ENCODE measurements at regions not wholly inside any gene's neighbourhood (a gene's known extent, or its start where the extent isn't known, plus 50 kb on each side); places are given as distances from the start of the nearest gene placed in this dataset.

- no peak for DNase-seq
- Mint-ChIP-seq H3K36me3 (ENCODE audit: low read depth) (no peaks in the 10 kb centered on the region), H3K4me1 (peaks cover 5% of the 10 kb centered on the region)
Observed at GRCh38 chr14:98269533-98269932, 1002.5 kb downstream of the BCL11B start.

GRCh38 chr14:98270201-98270600 lies 1001.8 kb downstream of the BCL11B start:
- H3K27me3 Mint-ChIP-seq (ENCODE audit: insufficient read depth) = no peaks in the 10 kb centered on the region
- DNase-seq = no peak
- no peak overlapping the region for H3K27ac Mint-ChIP-seq
- TF ChIP-seq CTCF (conservative IDR thresholded peaks at IDR 0.05) = no peak
- H3K9me3 ChIP-seq (ENCODE audit: control insufficient read depth, low read length) = no peaks in the 10 kb centered on the region
- H3K4me1 ChIP-seq (ENCODE audit: control insufficient read depth, insufficient read depth, low read length) = no peaks in the 10 kb centered on the region
- H3K27ac ChIP-seq (ENCODE audit: low read depth, low read length) = no peak overlapping the region
- H3K27me3 ChIP-seq (ENCODE audit: control insufficient read depth, insufficient read depth, low read length, poor library complexity, severe bottlenecking) = no peaks in the 10 kb centered on the region
- H3K4me1 Mint-ChIP-seq = peaks cover 11% of the 10 kb centered on the region
- peaks cover 5% of the 10 kb centered on the region for H3K9me3 Mint-ChIP-seq
- no peak overlapping the region for H3K4me3 Mint-ChIP-seq
- H3K4me3 ChIP-seq (ENCODE audit: low read length) = no peak overlapping the region
- no peak overlapping the region for H3K9ac ChIP-seq (ENCODE audit: extremely low read depth, low read length, poor library complexity, severe bottlenecking)
- H3K36me3 ChIP-seq (ENCODE audit: control insufficient read depth, insufficient read depth, low read length) = no peaks in the 10 kb centered on the region
- no peaks in the 10 kb centered on the region for H3K36me3 Mint-ChIP-seq (ENCODE audit: low read depth)

More at GRCh38 chr14:98269533-98269932, 1002.5 kb downstream of the BCL11B start:
- Histone ChIP-seq H3K27ac (ENCODE audit: low read depth, low read length) (no peak overlapping the region), H3K4me1 (ENCODE audit: control insufficient read depth, insufficient read depth, low read length) (no peaks in the 10 kb centered on the region), H3K9ac (ENCODE audit: extremely low read depth, low read length, poor library complexity, severe bottlenecking) (no peak overlapping the region), H3K4me3 (ENCODE audit: low read length) (no peak overlapping the region), H3K27me3 (ENCODE audit: control insufficient read depth, insufficient read depth, low read length, poor library complexity, severe bottlenecking) (no peaks in the 10 kb centered on the region), H3K9me3 (ENCODE audit: control insufficient read depth, low read length) (no peaks in the 10 kb centered on the region), H3K36me3 (ENCODE audit: control insufficient read depth, insufficient read depth, low read length) (no peaks in the 10 kb centered on the region)
- H3K9me3 Mint-ChIP-seq = peaks cover 5% of the 10 kb centered on the region
- H3K27ac Mint-ChIP-seq = no peak overlapping the region
- H3K27me3 Mint-ChIP-seq (ENCODE audit: insufficient read depth) = no peaks in the 10 kb centered on the region
- H3K4me3 Mint-ChIP-seq = no peak overlapping the region
- TF ChIP-seq CTCF (conservative IDR thresholded peaks at IDR 0.05) = no peak

GRCh38 chr14:98274596-98274995 lies 997.4 kb downstream of the BCL11B start:
- Histone ChIP-seq H3K27ac (ENCODE audit: low read depth, low read length) (no peak overlapping the region), H3K36me3 (ENCODE audit: control insufficient read depth, insufficient read depth, low read length) (no peaks in the 10 kb centered on the region), H3K9me3 (ENCODE audit: control insufficient read depth, low read length) (no peaks in the 10 kb centered on the region), H3K4me1 (ENCODE audit: control insufficient read depth, insufficient read depth, low read length) (no peaks in the 10 kb centered on the region), H3K4me3 (ENCODE audit: low read length) (no peak overlapping the region), H3K9ac (ENCODE audit: extremely low read depth, low read length, poor library complexity, severe bottlenecking) (no peak overlapping the region), H3K27me3 (ENCODE audit: control insufficient read depth, insufficient read depth, low read length, poor library complexity, severe bottlenecking) (no peaks in the 10 kb centered on the region)
- Mint-ChIP-seq H3K27ac (no peak overlapping the region), H3K36me3 (ENCODE audit: low read depth) (no peaks in the 10 kb centered on the region), H3K9me3 (peaks cover 5% of the 10 kb centered on the region), H3K4me1 (peaks cover 12% of the 10 kb centered on the region), H3K27me3 (ENCODE audit: insufficient read depth) (no peaks in the 10 kb centered on the region), H3K4me3 (no peak overlapping the region)
- no peak for TF ChIP-seq CTCF (conservative IDR thresholded peaks at IDR 0.05)
- DNase-seq = peak; percentile 15
- WGBS, 2 experiments (ENCODE audit: insufficient coverage in 1 of 2, insufficient read length in 1 of 2) = 95 to 96% methylated on average over 7 to 8 of the region's 8 CpGs

All from endodermal cell (in vitro differentiated cells).